ENCODE measurements at regions not wholly inside any gene's neighbourhood (a gene's known extent, or its start where the extent isn't known, plus 50 kb on each side); places are given as distances from the start of the nearest gene placed in this dataset.

DNA sequence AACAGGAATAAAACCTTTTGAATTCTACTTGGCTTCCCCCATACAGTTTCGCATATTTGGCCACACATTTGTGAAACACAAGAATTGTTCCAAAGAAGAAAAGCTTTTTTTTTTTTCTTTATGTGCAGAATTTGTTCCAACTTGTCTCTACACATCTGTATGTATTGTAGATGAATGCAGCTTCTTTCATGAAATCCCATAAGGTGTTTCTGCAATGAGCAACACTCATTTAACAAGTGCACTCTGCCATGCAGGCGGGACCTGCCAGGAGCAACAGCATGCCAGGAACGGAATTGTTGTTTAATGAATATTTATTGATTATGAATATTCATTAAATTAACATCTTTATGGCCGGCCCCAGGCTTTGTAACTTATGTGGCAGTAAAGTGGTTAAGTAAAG, 1075.0 kb downstream of the TTLL7 start:
- no peaks in the 10 kb centered on the region for H3K27me3 ChIP-seq (ENCODE audit: insufficient read depth, low read length)
- no peak overlapping the region for H3K4me3 ChIP-seq (ENCODE audit: insufficient read depth, low read length)
- no peak overlapping the region for H3K4me2 ChIP-seq (ENCODE audit: insufficient read depth, low read length)
- H3K79me2 ChIP-seq (ENCODE audit: insufficient read depth, low read length) = no peaks in the 10 kb centered on the region
- H3K36me3 ChIP-seq (ENCODE audit: insufficient read depth, low read length) = no peaks in the 10 kb centered on the region
- H3K4me1 ChIP-seq (ENCODE audit: insufficient read depth, low read length) = no peaks in the 10 kb centered on the region
- H2AFZ ChIP-seq (ENCODE audit: low read length) = no peak overlapping the region
- DNase-seq (ENCODE audit: insufficient read length, low spot score, missing footprints) = no peak
- no peaks in the 10 kb centered on the region for H3K9me3 ChIP-seq (ENCODE audit: low read depth, low read length)
- H4K20me1 ChIP-seq (ENCODE audit: insufficient read depth, low read length) = no peaks in the 10 kb centered on the region
- no peak overlapping the region for H3K27ac ChIP-seq (ENCODE audit: low read depth, low read length)
- TF ChIP-seq, protein P1, sequence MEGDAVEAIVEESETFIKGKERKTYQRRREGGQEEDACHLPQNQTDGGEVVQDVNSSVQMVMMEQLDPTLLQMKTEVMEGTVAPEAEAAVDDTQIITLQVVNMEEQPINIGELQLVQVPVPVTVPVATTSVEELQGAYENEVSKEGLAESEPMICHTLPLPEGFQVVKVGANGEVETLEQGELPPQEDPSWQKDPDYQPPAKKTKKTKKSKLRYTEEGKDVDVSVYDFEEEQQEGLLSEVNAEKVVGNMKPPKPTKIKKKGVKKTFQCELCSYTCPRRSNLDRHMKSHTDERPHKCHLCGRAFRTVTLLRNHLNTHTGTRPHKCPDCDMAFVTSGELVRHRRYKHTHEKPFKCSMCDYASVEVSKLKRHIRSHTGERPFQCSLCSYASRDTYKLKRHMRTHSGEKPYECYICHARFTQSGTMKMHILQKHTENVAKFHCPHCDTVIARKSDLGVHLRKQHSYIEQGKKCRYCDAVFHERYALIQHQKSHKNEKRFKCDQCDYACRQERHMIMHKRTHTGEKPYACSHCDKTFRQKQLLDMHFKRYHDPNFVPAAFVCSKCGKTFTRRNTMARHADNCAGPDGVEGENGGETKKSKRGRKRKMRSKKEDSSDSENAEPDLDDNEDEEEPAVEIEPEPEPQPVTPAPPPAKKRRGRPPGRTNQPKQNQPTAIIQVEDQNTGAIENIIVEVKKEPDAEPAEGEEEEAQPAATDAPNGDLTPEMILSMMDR (IDR thresholded peaks at IDR 0.05; ENCODE audit: extremely low read depth, low read depth, low read length) = no peak

DNA sequence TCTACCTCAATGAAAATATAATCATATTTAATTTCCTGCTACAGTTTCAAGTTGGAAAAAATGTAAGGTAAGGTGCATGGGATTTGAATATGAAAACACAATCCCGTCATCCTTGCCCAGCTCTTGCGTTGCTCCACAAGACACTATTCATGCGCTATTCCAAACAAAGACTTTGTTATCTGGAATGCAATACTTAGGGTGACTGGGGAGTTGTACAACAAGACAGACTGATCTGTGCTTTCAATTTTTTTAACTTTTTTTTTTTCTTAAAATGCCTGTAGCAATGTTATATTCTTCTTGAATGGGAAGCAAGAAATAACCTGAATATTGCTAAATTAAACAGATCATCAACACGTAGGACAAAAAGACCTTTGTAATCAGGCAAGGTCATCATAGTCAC, 1077.2 kb downstream of the TTLL7 start:
- no peak overlapping the region for H3K4me3 ChIP-seq (ENCODE audit: insufficient read depth, low read length)
- no peaks in the 10 kb centered on the region for H4K20me1 ChIP-seq (ENCODE audit: insufficient read depth, low read length)
- H3K79me2 ChIP-seq (ENCODE audit: insufficient read depth, low read length) = no peaks in the 10 kb centered on the region
- H3K4me2 ChIP-seq (ENCODE audit: insufficient read depth, low read length) = no peak overlapping the region
- no peak overlapping the region for H2AFZ ChIP-seq (ENCODE audit: low read length)
- no peaks in the 10 kb centered on the region for H3K9me3 ChIP-seq (ENCODE audit: low read depth, low read length)
- no peak for DNase-seq (ENCODE audit: insufficient read length, low spot score, missing footprints)
- TF ChIP-seq, protein P1 (IDR thresholded peaks at IDR 0.05; ENCODE audit: extremely low read depth, low read depth, low read length) = no peak
- no peaks in the 10 kb centered on the region for H3K4me1 ChIP-seq (ENCODE audit: insufficient read depth, low read length)
- H3K27ac ChIP-seq (ENCODE audit: low read depth, low read length) = no peak overlapping the region
- no peaks in the 10 kb centered on the region for H3K27me3 ChIP-seq (ENCODE audit: insufficient read depth, low read length)
- no peaks in the 10 kb centered on the region for H3K36me3 ChIP-seq (ENCODE audit: insufficient read depth, low read length)

DNA sequence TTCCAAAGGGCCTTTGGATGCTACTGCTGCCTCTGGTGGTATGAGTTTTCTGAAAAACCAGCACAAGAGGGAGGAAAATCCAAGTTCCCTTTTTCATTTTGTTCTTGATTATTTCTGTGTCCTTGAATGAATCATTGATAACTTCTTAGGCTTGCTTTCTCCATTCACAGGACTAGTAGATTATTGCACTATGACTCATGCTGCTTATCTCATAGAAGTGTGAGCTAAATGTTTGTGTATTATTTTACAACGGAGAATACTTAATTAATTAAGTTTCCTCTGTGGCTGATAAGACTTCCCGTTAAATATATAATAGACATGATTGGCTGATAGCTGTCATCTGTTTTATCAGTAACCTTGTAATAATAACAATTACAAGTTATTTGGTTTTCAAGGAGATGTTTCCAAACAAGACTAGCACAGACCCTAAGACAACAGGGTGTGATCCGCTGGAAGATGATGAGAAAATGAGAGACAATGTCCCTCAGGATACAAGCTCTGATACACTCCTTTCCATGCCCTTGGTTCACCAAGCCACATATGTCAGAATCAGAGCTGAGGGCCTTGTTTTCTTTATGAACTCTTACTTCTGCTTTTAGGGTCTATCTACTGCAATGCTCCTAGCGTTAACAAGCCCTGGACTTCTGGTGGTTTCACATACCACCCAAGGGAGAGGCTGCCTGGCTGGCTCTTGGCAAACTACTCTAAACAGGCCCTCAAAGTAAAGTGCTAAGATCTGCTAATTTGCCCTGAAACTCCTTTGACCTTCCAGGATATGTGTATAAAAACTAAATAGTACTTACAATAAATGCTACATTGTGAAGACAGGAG, 1078.3 kb downstream of the TTLL7 start:
- no peak overlapping the region for H3K27ac ChIP-seq (ENCODE audit: low read depth, low read length)
- no peaks in the 10 kb centered on the region for H4K20me1 ChIP-seq (ENCODE audit: insufficient read depth, low read length)
- H2AFZ ChIP-seq (ENCODE audit: low read length) = no peak overlapping the region
- H3K4me1 ChIP-seq (ENCODE audit: insufficient read depth, low read length) = no peaks in the 10 kb centered on the region
- H3K79me2 ChIP-seq (ENCODE audit: insufficient read depth, low read length) = no peaks in the 10 kb centered on the region
- DNase-seq (ENCODE audit: insufficient read length, low spot score, missing footprints) = no peak
- no peak overlapping the region for H3K4me2 ChIP-seq (ENCODE audit: insufficient read depth, low read length)
- no peak overlapping the region for H3K4me3 ChIP-seq (ENCODE audit: insufficient read depth, low read length)
- H3K27me3 ChIP-seq (ENCODE audit: insufficient read depth, low read length) = no peaks in the 10 kb centered on the region
- TF ChIP-seq, protein P1 (IDR thresholded peaks at IDR 0.05; ENCODE audit: extremely low read depth, low read depth, low read length) = no peak
- H3K9me3 ChIP-seq (ENCODE audit: low read depth, low read length) = no peaks in the 10 kb centered on the region
- no peaks in the 10 kb centered on the region for H3K36me3 ChIP-seq (ENCODE audit: insufficient read depth, low read length)

DNA sequence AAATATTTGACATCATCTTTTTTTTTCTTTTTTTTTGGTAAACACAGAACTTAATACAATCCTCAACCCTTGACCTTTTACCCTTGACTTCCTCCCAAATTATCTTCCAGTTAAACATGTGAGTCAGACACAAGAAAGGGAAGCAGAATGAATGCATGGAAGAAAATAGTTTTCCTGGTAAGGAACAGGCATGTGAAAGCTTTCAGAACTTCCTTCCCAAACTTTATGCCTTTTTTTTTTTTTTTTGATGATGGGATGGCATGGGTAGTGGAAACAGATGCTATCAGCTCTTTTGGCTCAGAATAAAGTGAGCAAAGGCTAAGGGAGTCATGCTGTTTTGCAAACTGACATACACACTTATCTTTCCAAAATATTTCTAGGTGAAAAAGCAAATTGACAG, 1079.1 kb downstream of the TTLL7 start:
- H3K9me3 ChIP-seq (ENCODE audit: low read depth, low read length) = no peaks in the 10 kb centered on the region
- H2AFZ ChIP-seq (ENCODE audit: low read length) = no peak overlapping the region
- H3K4me1 ChIP-seq (ENCODE audit: insufficient read depth, low read length) = no peaks in the 10 kb centered on the region
- TF ChIP-seq, protein P1 (IDR thresholded peaks at IDR 0.05; ENCODE audit: extremely low read depth, low read depth, low read length) = no peak
- H3K27me3 ChIP-seq (ENCODE audit: insufficient read depth, low read length) = no peaks in the 10 kb centered on the region
- H3K36me3 ChIP-seq (ENCODE audit: insufficient read depth, low read length) = no peaks in the 10 kb centered on the region
- H3K79me2 ChIP-seq (ENCODE audit: insufficient read depth, low read length) = no peaks in the 10 kb centered on the region
- no peaks in the 10 kb centered on the region for H4K20me1 ChIP-seq (ENCODE audit: insufficient read depth, low read length)
- H3K4me2 ChIP-seq (ENCODE audit: insufficient read depth, low read length) = no peak overlapping the region
- no peak for DNase-seq (ENCODE audit: insufficient read length, low spot score, missing footprints)
- H3K27ac ChIP-seq (ENCODE audit: low read depth, low read length) = no peak overlapping the region
- no peak overlapping the region for H3K4me3 ChIP-seq (ENCODE audit: insufficient read depth, low read length)
